Testis (tissue), 2 donors: ENCODE measurements at regions not wholly inside any gene's neighbourhood (a gene's known extent, or its start where the extent isn't known, plus 50 kb on each side); places are given as distances from the start of the nearest gene placed in this dataset.

Experiments
- DNase-seq: peaks from one replicate; pipeline ENCODE4 v3.0.0-alpha.2; 2019
- H3K27ac ChIP-seq, 2 donors: fragments of 200-600 bp; sonication (generic); one replicate each; pipeline ENCODE4 v1.5.1; 2019
- H3K27me3 ChIP-seq: fragments of 200-600 bp; sonication (generic); one replicate; pipeline ENCODE4 v1.5.1; 2019
- H3K36me3 ChIP-seq: fragments of 200-600 bp; sonication (generic); one replicate; pipeline ENCODE4 v1.5.1; 2017; ENCODE audit warnings: low read depth; ENCODE audit errors: missing control alignments
- H3K4me1 ChIP-seq: fragments of 200-600 bp; sonication (generic); one replicate; pipeline ENCODE4 v1.5.1; 2019
- H3K4me3 ChIP-seq, 2 donors: fragments of 200-600 bp; sonication (generic); one replicate each; pipeline ENCODE4 v1.5.1; 2017 to 2019
- H3K9me3 ChIP-seq: fragments of 200-600 bp; sonication (generic); one replicate; pipeline ENCODE4 v1.5.1; 2017
- CTCF ChIP-seq, 3 experiments: fragments of 450-650 bp in 2 of 3; fragments of 200-600 bp in 1 of 3; sonication (generic) in 1 of 3; IDR thresholded peaks; one replicate each; pipeline ENCODE4 v1.5.1; 2016 to 2019; ENCODE audit warnings: antibody characterized with exemption in 3 of 3, mild to moderate bottlenecking in 2 of 3, moderate library complexity in 1 of 3
- POLR2A ChIP-seq: fragments of 450-650 bp; IDR thresholded peaks from one replicate; pipeline ENCODE4 v1.6.1; 2017; ENCODE audit warnings: antibody characterized with exemption, mild to moderate bottlenecking, moderate library complexity
- WGBS, 2 donors: methylation state at CpG; one replicate each; pipeline ENCODE4 v1.1.5; 2018; 5-methylcytosine and 5-hydroxymethylcytosine counted together
- intact Hi-C: fragments of 100-400 bp; cut with DNase I; formaldehyde crosslinking; loops from one replicate; pipeline ENCODE4 v1.15.1; 2023; ENCODE audit warnings: low total_unique reads

- H3K36me3 ChIP-seq = no peaks in the 10 kb centered on the region
- intact Hi-C loops = no loop called here
- no peaks in the 10 kb centered on the region for H3K27me3 ChIP-seq
- H3K4me1 ChIP-seq = no peaks in the 10 kb centered on the region
- no peak for DNase-seq
- H3K9me3 ChIP-seq = no peaks in the 10 kb centered on the region
- 95% methylated on average over 2 of the region's 2 CpGs for WGBS, 2 donors
- no peak overlapping the region for H3K27ac ChIP-seq
- no peak overlapping the region for H3K4me3 ChIP-seq
- TF ChIP-seq CTCF (IDR thresholded peaks at IDR 0.05) = no peak
- TF ChIP-seq POLR2A = no peak
Observed at GRCh38 chr5:125061726-125062125, 315.3 kb upstream of the ZNF608 start.

- Histone ChIP-seq H3K4me1 (no peaks in the 10 kb centered on the region), H3K27me3 (no peaks in the 10 kb centered on the region), H3K36me3 (no peaks in the 10 kb centered on the region), H3K4me3 (no peak overlapping the region), H3K27ac (no peak overlapping the region), H3K9me3 (no peaks in the 10 kb centered on the region)
- intact Hi-C loops = no loop called here
- DNase-seq = no peak
- WGBS, 2 donors = 66 to 67% methylated on average over 8 of the region's 8 CpGs
- TF ChIP-seq CTCF (IDR thresholded peaks at IDR 0.05) (no peak), POLR2A (no peak)
Observed at GRCh38 chr5:125064621-125065438, 318.4 kb upstream of the ZNF608 start.

GRCh38 chr5:125065741-125066140 lies 319.3 kb upstream of the ZNF608 start:
- no peak for DNase-seq
- no peak for TF ChIP-seq CTCF (IDR thresholded peaks at IDR 0.05)
- no peak for TF ChIP-seq POLR2A
- no peak overlapping the region for H3K27ac ChIP-seq

GRCh38 chr5:125070961-125071360 lies 324.5 kb upstream of the ZNF608 start:
- no peak overlapping the region for H3K4me3 ChIP-seq
- no peak for TF ChIP-seq CTCF (IDR thresholded peaks at IDR 0.05)
- TF ChIP-seq POLR2A = no peak
- H3K9me3 ChIP-seq = no peaks in the 10 kb centered on the region
- H3K27me3 ChIP-seq = no peaks in the 10 kb centered on the region
- 90 to 95% methylated on average over 3 of the region's 3 CpGs for WGBS, 2 donors
- no peak overlapping the region for H3K27ac ChIP-seq
- intact Hi-C loops = no loop called here
- no peaks in the 10 kb centered on the region for H3K36me3 ChIP-seq
- no peaks in the 10 kb centered on the region for H3K4me1 ChIP-seq
- no peak for DNase-seq

More at GRCh38 chr5:125065741-125066140, 319.3 kb upstream of the ZNF608 start:
- no peaks in the 10 kb centered on the region for H3K9me3 ChIP-seq
- intact Hi-C loops = no loop called here
- WGBS, 2 donors = 69 to 78% methylated on average over 2 of the region's 2 CpGs
- no peaks in the 10 kb centered on the region for H3K36me3 ChIP-seq
- no peak overlapping the region for H3K4me3 ChIP-seq
- no peaks in the 10 kb centered on the region for H3K4me1 ChIP-seq
- H3K27me3 ChIP-seq = no peaks in the 10 kb centered on the region

GRCh38 chr5:125073090-125073489 lies 326.7 kb upstream of the ZNF608 start:
- Histone ChIP-seq H3K36me3 (no peaks in the 10 kb centered on the region), H3K4me1 (no peaks in the 10 kb centered on the region), H3K27ac (no peak overlapping the region), H3K9me3 (no peaks in the 10 kb centered on the region), H3K4me3 (no peak overlapping the region), H3K27me3 (no peaks in the 10 kb centered on the region)
- intact Hi-C loops = no loop called here
- no peak for DNase-seq
- no peak for TF ChIP-seq CTCF (IDR thresholded peaks at IDR 0.05)
- TF ChIP-seq POLR2A = no peak
- 70 to 80% methylated on average over 1 of the region's 1 CpG for WGBS, 2 donors
